Heart left ventricle (tissue), 13 donors: ENCODE measurements at regions not wholly inside any gene's neighbourhood (a gene's known extent, or its start where the extent isn't known, plus 50 kb on each side); places are given as distances from the start of the nearest gene placed in this dataset.
"Not testable (repeated sequence)": the region's sequence is repeated elsewhere in the genome, so short reads cannot be mapped to it uniquely, and the experiment has no call there.

ENCODE experiments used
- POLR2A ChIP-seq, 2 donors: fragments of 450-650 bp; IDR thresholded peaks; one replicate each; pipeline ENCODE4 v1.6.1; 2017; ENCODE audit warnings: antibody characterized with exemption in 2 of 2, mild to moderate bottlenecking in 2 of 2, moderate library complexity in 2 of 2
- TF ChIP-seq, protein P1 (sequence below), 12 donors: fragments of 200-600 bp; sonication (generic) in 4 of 12; IDR thresholded peaks; one replicate each; pipeline versions ENCODE4 v1.5.0 to v1.8.0; 2018 to 2022; ENCODE audit warnings: antibody characterized with exemption in 12 of 12, mild to moderate bottlenecking in 5 of 12
- donor health status: ischemic (EF 13 %, LVEDD 7.1; RV severe dilation, severe dysfunction).
- donor health status: DM: no; HTN: yes; CAD: no.
- donor health status: DM: no; HTN: no; CAD: no.
- donor health status: ischemic (EF 25% LVEDD 6.9; RV normal size, moderate dysfunction).
- donor health status: ischemic (EF 25% LVEDD 5.7; RV mildly dilated, moderate dysfunction).
- donor health status: ischemic (EF 35%, LVEDD 5.7; RV mildly dilated, moderate dysfunction).
- donor health status: nonischemic (EF 11% LVEDD 7.7; RV severe dilation, severe dysfunction).
- donor health status: DM: yes; HTN: yes; CAD: no.
- donor health status: PGD.
- donor health status: ischemic (EF 29% LVEDD 5.4; RV normal size, mild dysfunction).
- donor health status: nonischemic (EF 23%, LVEDD 6.1; RV moderate dilation, normal function).

DNA sequence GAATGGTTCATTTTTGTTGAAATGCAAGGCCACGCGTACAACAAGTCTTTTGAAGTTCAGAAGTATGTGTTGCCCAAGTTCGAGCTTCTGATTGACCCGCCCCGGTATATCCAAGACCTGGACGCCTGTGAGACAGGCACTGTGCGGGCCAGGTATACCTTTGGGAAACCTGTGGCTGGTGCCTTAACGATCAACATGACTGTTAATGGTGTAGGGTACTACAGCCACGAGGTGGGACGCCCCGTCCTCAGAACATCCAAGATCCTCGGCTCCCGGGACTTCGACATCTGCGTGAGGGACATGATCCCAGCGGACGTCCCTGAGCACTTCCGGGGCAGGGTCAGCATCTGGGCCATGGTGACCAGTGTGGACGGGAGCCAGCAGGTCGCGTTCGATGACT, 1246.9 kb upstream of the PHF14 start:
- TF ChIP-seq, protein P1, sequence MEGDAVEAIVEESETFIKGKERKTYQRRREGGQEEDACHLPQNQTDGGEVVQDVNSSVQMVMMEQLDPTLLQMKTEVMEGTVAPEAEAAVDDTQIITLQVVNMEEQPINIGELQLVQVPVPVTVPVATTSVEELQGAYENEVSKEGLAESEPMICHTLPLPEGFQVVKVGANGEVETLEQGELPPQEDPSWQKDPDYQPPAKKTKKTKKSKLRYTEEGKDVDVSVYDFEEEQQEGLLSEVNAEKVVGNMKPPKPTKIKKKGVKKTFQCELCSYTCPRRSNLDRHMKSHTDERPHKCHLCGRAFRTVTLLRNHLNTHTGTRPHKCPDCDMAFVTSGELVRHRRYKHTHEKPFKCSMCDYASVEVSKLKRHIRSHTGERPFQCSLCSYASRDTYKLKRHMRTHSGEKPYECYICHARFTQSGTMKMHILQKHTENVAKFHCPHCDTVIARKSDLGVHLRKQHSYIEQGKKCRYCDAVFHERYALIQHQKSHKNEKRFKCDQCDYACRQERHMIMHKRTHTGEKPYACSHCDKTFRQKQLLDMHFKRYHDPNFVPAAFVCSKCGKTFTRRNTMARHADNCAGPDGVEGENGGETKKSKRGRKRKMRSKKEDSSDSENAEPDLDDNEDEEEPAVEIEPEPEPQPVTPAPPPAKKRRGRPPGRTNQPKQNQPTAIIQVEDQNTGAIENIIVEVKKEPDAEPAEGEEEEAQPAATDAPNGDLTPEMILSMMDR (IDR thresholded peaks at IDR 0.05): not testable (repeated sequence)
- not testable (repeated sequence) for TF ChIP-seq POLR2A (IDR thresholded peaks at IDR 0.05)
